ENCODE measurements at regions not wholly inside any gene's neighbourhood (a gene's known extent, or its start where the extent isn't known, plus 50 kb on each side); places are given as distances from the start of the nearest gene placed in this dataset.

- TF ChIP-seq CTCF (IDR thresholded peaks at IDR 0.05; ENCODE audit: low read depth, low read length) (no peak), EZH2phosphoT487 (IDR thresholded peaks at IDR 0.05; ENCODE audit: low read depth) (no peak)
Observed at GRCh38 chr14:22096514-22096895, 422.9 kb upstream of the OR4E1 start.

Data from OCI-LY3 (cell line).